ENCODE measurements at regions not wholly inside any gene's neighbourhood (a gene's known extent, or its start where the extent isn't known, plus 50 kb on each side); places are given as distances from the start of the nearest gene placed in this dataset.

GRCh38 chr12:93247313-93247991 is 130.3 kb upstream of the NUDT4 start:
- DNase-seq (ENCODE audit: low spot score) (no peak), ATAC-seq (ENCODE audit: insufficient number of reproducible peaks, low FRiP score, low read depth) (no peak)
- Histone ChIP-seq H3K4me1 (ENCODE audit: control insufficient read depth in 1 of 2, low read depth in 2 of 2) (peaks cover 9 to 22% of the 10 kb centered on the region in 2 donors), H3K36me3 (no peaks in the 10 kb centered on the region), H3K9me3 (no peaks in the 10 kb centered on the region), H3K27me3 (replicated peaks; ENCODE audit: insufficient read depth) (no peaks in the 10 kb centered on the region), H3K27ac (no peak overlapping the region), H3K4me3 (no peak overlapping the region)
- no peak for TF ChIP-seq CTCF (IDR thresholded peaks at IDR 0.05)

GRCh38 chr12:93252221-93252620 is 125.5 kb upstream of the NUDT4 start:
- Histone ChIP-seq H3K36me3 (no peaks in the 10 kb centered on the region), H3K9me3 (no peaks in the 10 kb centered on the region), H3K4me3 (no peak overlapping the region), H3K4me1 (ENCODE audit: control insufficient read depth in 1 of 2, low read depth in 2 of 2) (peaks cover 6 to 18% of the 10 kb centered on the region in 2 donors), H3K27ac (no peak overlapping the region), H3K27me3 (replicated peaks; ENCODE audit: insufficient read depth) (no peaks in the 10 kb centered on the region)
- ATAC-seq (ENCODE audit: insufficient number of reproducible peaks, low FRiP score, low read depth) (no peak), DNase-seq (ENCODE audit: low spot score) (no peak)
- no peak for TF ChIP-seq CTCF (IDR thresholded peaks at IDR 0.05)

GRCh38 chr12:93254911-93255310 is 122.8 kb upstream of the NUDT4 start:
- H3K4me1 ChIP-seq (ENCODE audit: control insufficient read depth in 1 of 2, low read depth in 2 of 2): peaks cover 6 to 11% of the 10 kb centered on the region in 2 donors
- H3K36me3 ChIP-seq: no peaks in the 10 kb centered on the region
- ATAC-seq (ENCODE audit: insufficient number of reproducible peaks, low FRiP score, low read depth): no peak
- no peak overlapping the region for H3K4me3 ChIP-seq
- no peak for TF ChIP-seq CTCF (IDR thresholded peaks at IDR 0.05)
- H3K27me3 ChIP-seq (replicated peaks; ENCODE audit: insufficient read depth): no peaks in the 10 kb centered on the region
- H3K9me3 ChIP-seq: no peaks in the 10 kb centered on the region
- no peak for DNase-seq (ENCODE audit: low spot score)
- H3K27ac ChIP-seq: no peak overlapping the region

GRCh38 chr12:93256256-93256969 is 121.3 kb upstream of the NUDT4 start:
- Histone ChIP-seq H3K4me1 (ENCODE audit: control insufficient read depth in 1 of 2, low read depth in 2 of 2) (peaks cover 6 to 11% of the 10 kb centered on the region in 2 donors), H3K4me3 (no peak overlapping the region), H3K9me3 (no peaks in the 10 kb centered on the region), H3K27me3 (replicated peaks; ENCODE audit: insufficient read depth) (no peaks in the 10 kb centered on the region), H3K36me3 (no peaks in the 10 kb centered on the region), H3K27ac (peak overlapping the region in 1 of 2 donors; percentile 41)
- TF ChIP-seq CTCF (IDR thresholded peaks at IDR 0.05): no peak
- ATAC-seq (ENCODE audit: insufficient number of reproducible peaks, low FRiP score, low read depth) (no peak), DNase-seq (ENCODE audit: low spot score) (no peak)

- Histone ChIP-seq H3K4me1 (ENCODE audit: control insufficient read depth in 1 of 2, low read depth in 2 of 2) (peaks cover under 1% of the 10 kb centered on the region in 2 donors), H3K36me3 (no peaks in the 10 kb centered on the region), H3K4me3 (no peak overlapping the region), H3K27me3 (replicated peaks; ENCODE audit: insufficient read depth) (no peaks in the 10 kb centered on the region), H3K9me3 (no peaks in the 10 kb centered on the region), H3K27ac (no peak overlapping the region)
- no peak for TF ChIP-seq CTCF (IDR thresholded peaks at IDR 0.05)
- ATAC-seq (ENCODE audit: insufficient number of reproducible peaks, low FRiP score, low read depth): no peak
- DNase-seq (ENCODE audit: low spot score): no peak
Measured at GRCh38 chr12:93261505-93262094, 116.1 kb upstream of the NUDT4 start.
